Hepatocyte (in vitro differentiated cells): ENCODE measurements at regions not wholly inside any gene's neighbourhood (a gene's known extent, or its start where the extent isn't known, plus 50 kb on each side); places are given as distances from the start of the nearest gene placed in this dataset.

Source experiments
- DNase-seq: peaks from one replicate; pipeline ENCODE4 v3.0.0-alpha.2; 2016; ENCODE audit warnings: low spot score
- H2AFZ ChIP-seq: fragments of 200-600 bp; sonication (generic); 2 replicates; pipeline ENCODE4 v1.6.0; 2016; ENCODE audit warnings: antibody characterized with exemption, mild to moderate bottlenecking
- H3K27ac ChIP-seq: fragments of 200-600 bp; sonication (generic); 2 replicates; pipeline ENCODE4 v1.5.1; 2016; ENCODE audit warnings: mild to moderate bottlenecking
- H3K27me3 ChIP-seq: fragments of 200-600 bp; sonication (generic); 2 replicates; pipeline ENCODE4 v1.6.1; 2016
- H3K36me3 ChIP-seq: fragments of 200-600 bp; sonication (generic); replicated peaks from 2 replicates; pipeline ENCODE4 v1.5.1; 2016; ENCODE audit warnings: low read depth; ENCODE audit not compliant: insufficient read depth
- H3K4me1 ChIP-seq: fragments of 200-600 bp; sonication (generic); 2 replicates; pipeline ENCODE4 v1.5.1; 2016; ENCODE audit warnings: mild to moderate bottlenecking, moderate library complexity; ENCODE audit not compliant: insufficient read depth
- H3K4me2 ChIP-seq: fragments of 200-600 bp; sonication (generic); 2 replicates; pipeline ENCODE4 v1.6.0; 2016
- H3K4me3 ChIP-seq: fragments of 200-600 bp; sonication (generic); 2 replicates; pipeline ENCODE4 v1.5.1; 2016; ENCODE audit warnings: mild to moderate bottlenecking
- H3K79me2 ChIP-seq: fragments of 200-600 bp; sonication (generic); 2 replicates; pipeline ENCODE4 v1.6.0; 2017; ENCODE audit warnings: mild to moderate bottlenecking
- H3K9me2 ChIP-seq: fragments of 200-600 bp; sonication (generic); replicated peaks from 2 replicates; pipeline ENCODE4 v1.6.0; 2017; ENCODE audit warnings: mild to moderate bottlenecking; ENCODE audit not compliant: insufficient read depth
- H3K9me3 ChIP-seq: fragments of 200-600 bp; sonication (generic); 2 replicates; pipeline ENCODE4 v1.5.1; 2016; ENCODE audit warnings: low read depth, mild to moderate bottlenecking
- H4K20me1 ChIP-seq: fragments of 200-600 bp; sonication (generic); 2 replicates; pipeline ENCODE4 v1.6.0; 2016; ENCODE audit warnings: mild to moderate bottlenecking; ENCODE audit not compliant: insufficient read depth, poor library complexity, severe bottlenecking
- CTCF ChIP-seq: fragments of 200-600 bp; sonication (generic); IDR thresholded peaks from 2 replicates; pipeline ENCODE4 v1.5.1; 2016; ENCODE audit warnings: antibody characterized with exemption, mild to moderate bottlenecking; ENCODE audit not compliant: poor library complexity
- EZH2 ChIP-seq: fragments of 200-600 bp; sonication (generic); IDR thresholded peaks from 2 replicates; pipeline ENCODE4 v1.6.1; 2016; ENCODE audit warnings: antibody characterized with exemption, mild to moderate bottlenecking, borderline replicate concordance
- EZH2phosphoT487 ChIP-seq: fragments of 200-600 bp; sonication (generic); IDR thresholded peaks from one replicate; pipeline ENCODE4 v1.6.1; 2018; ENCODE audit warnings: antibody characterized with exemption, mild to moderate bottlenecking, low read depth, moderate library complexity; ENCODE audit not compliant: unreplicated experiment, severe bottlenecking
- WGBS: methylation state at CpG from one replicate; pipeline ENCODE4 v1.1.6; 2016; ENCODE audit warnings: low lambda C conversion rate; ENCODE audit errors: missing lambda C conversion rate; 5-methylcytosine and 5-hydroxymethylcytosine counted together

- Histone ChIP-seq H3K9me2 (no peaks in the 10 kb centered on the region), H3K9me3 (no peaks in the 10 kb centered on the region), H2AFZ (no peak overlapping the region), H3K4me3 (no peak overlapping the region), H3K4me1 (no peaks in the 10 kb centered on the region), H4K20me1 (no peaks in the 10 kb centered on the region), H3K27ac (peak overlapping the region; percentile 79), H3K4me2 (no peak overlapping the region), H3K27me3 (no peaks in the 10 kb centered on the region), H3K36me3 (no peaks in the 10 kb centered on the region), H3K79me2 (no peaks in the 10 kb centered on the region)
- 67% methylated on average over 6 of the region's 6 CpGs for WGBS
- no peak for TF ChIP-seq EZH2phosphoT487
- DNase-seq: no peak
These were observed 101.1 kb upstream of the PLEKHG7 start for GRCh38 chr12:92601680-92602079.

GRCh38 chr12:92601176-92601575, 101.6 kb upstream of the PLEKHG7 start:
- Histone ChIP-seq H3K27ac (no peak overlapping the region), H3K36me3 (no peaks in the 10 kb centered on the region), H3K9me2 (no peaks in the 10 kb centered on the region), H3K9me3 (no peaks in the 10 kb centered on the region), H2AFZ (no peak overlapping the region), H3K4me3 (no peak overlapping the region), H3K27me3 (no peaks in the 10 kb centered on the region), H3K79me2 (no peaks in the 10 kb centered on the region), H4K20me1 (no peaks in the 10 kb centered on the region), H3K4me2 (no peak overlapping the region), H3K4me1 (no peaks in the 10 kb centered on the region)
- TF ChIP-seq CTCF: no peak
- TF ChIP-seq EZH2: no peak
- no peak for TF ChIP-seq EZH2phosphoT487
- DNase-seq: no peak

- no peak overlapping the region for H3K4me3 ChIP-seq
- H2AFZ ChIP-seq: no peak overlapping the region
- H3K4me2 ChIP-seq: no peak overlapping the region
- H3K27me3 ChIP-seq: no peaks in the 10 kb centered on the region
- no peaks in the 10 kb centered on the region for H3K79me2 ChIP-seq
- no peak for TF ChIP-seq CTCF
- TF ChIP-seq EZH2phosphoT487: no peak
- no peak for TF ChIP-seq EZH2
- H3K27ac ChIP-seq: no peak overlapping the region
- 87% methylated on average over 1 of the region's 1 CpG for WGBS
- H3K9me2 ChIP-seq: no peaks in the 10 kb centered on the region
- H4K20me1 ChIP-seq: no peaks in the 10 kb centered on the region
- H3K9me3 ChIP-seq: no peaks in the 10 kb centered on the region
- no peaks in the 10 kb centered on the region for H3K4me1 ChIP-seq
- DNase-seq: no peak
- H3K36me3 ChIP-seq: no peaks in the 10 kb centered on the region
These were observed 102.7 kb upstream of the PLEKHG7 start for GRCh38 chr12:92600052-92600451.

GRCh38 chr12:92597997-92598396, 104.8 kb upstream of the PLEKHG7 start:
- TF ChIP-seq EZH2 (no peak), EZH2phosphoT487 (no peak), CTCF (no peak)
- Histone ChIP-seq H3K4me1 (no peaks in the 10 kb centered on the region), H3K27me3 (no peaks in the 10 kb centered on the region), H3K36me3 (no peaks in the 10 kb centered on the region), H3K27ac (no peak overlapping the region), H3K4me2 (no peak overlapping the region), H3K4me3 (no peak overlapping the region), H3K9me3 (no peaks in the 10 kb centered on the region), H4K20me1 (no peaks in the 10 kb centered on the region), H3K9me2 (no peaks in the 10 kb centered on the region), H2AFZ (no peak overlapping the region), H3K79me2 (no peaks in the 10 kb centered on the region)
- 71% methylated on average over 1 of the region's 1 CpG for WGBS
- DNase-seq: no peak
